ENCODE measurements at regions not wholly inside any gene's neighbourhood (a gene's known extent, or its start where the extent isn't known, plus 50 kb on each side); places are given as distances from the start of the nearest gene placed in this dataset.

- TF ChIP-seq MIXL1 (CRISPR knock-in tag; IDR thresholded peaks at IDR 0.05) (no peak), HOXA7 (CRISPR knock-in tag; IDR thresholded peaks at IDR 0.05) (no peak)
- TF ChIP-seq, protein P1, sequence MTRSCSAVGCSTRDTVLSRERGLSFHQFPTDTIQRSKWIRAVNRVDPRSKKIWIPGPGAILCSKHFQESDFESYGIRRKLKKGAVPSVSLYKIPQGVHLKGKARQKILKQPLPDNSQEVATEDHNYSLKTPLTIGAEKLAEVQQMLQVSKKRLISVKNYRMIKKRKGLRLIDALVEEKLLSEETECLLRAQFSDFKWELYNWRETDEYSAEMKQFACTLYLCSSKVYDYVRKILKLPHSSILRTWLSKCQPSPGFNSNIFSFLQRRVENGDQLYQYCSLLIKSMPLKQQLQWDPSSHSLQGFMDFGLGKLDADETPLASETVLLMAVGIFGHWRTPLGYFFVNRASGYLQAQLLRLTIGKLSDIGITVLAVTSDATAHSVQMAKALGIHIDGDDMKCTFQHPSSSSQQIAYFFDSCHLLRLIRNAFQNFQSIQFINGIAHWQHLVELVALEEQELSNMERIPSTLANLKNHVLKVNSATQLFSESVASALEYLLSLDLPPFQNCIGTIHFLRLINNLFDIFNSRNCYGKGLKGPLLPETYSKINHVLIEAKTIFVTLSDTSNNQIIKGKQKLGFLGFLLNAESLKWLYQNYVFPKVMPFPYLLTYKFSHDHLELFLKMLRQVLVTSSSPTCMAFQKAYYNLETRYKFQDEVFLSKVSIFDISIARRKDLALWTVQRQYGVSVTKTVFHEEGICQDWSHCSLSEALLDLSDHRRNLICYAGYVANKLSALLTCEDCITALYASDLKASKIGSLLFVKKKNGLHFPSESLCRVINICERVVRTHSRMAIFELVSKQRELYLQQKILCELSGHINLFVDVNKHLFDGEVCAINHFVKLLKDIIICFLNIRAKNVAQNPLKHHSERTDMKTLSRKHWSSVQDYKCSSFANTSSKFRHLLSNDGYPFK (CRISPR knock-in tag; IDR thresholded peaks at IDR 0.05; ENCODE audit: borderline replicate concordance) = no peak
Observed at GRCh38 chr6:11412616-11413015, 124.9 kb upstream of the TMEM170B start (continued).

- Histone ChIP-seq H3K4me3 (replicated peaks in 1 of 3; ENCODE audit: insufficient read depth in 1 of 3, low read depth in 2 of 3, low read length in 3 of 3) (no peak overlapping the region), H3K36me3 (replicated peaks in 1 of 2; ENCODE audit: control insufficient read depth in 1 of 2, insufficient read depth in 2 of 2, low read length in 2 of 2) (no peaks in the 10 kb centered on the region), H3K27ac (ENCODE audit: extremely low read length, insufficient read depth, low read length) (no peak overlapping the region), H3K27me3 (ENCODE audit: control insufficient read depth in 1 of 2, insufficient read depth in 2 of 2, low read length in 2 of 2) (no peaks in the 10 kb centered on the region), H3K4me2 (ENCODE audit: low read depth, low read length) (no peak overlapping the region), H3K9ac (ENCODE audit: insufficient read depth, low read depth, low read length) (no peak overlapping the region), H3K4me1 (ENCODE audit: insufficient read depth, low read length) (peaks cover 35% of the 10 kb centered on the region), H3K9me3 (ENCODE audit: low read length) (no peaks in the 10 kb centered on the region), H3K79me2 (ENCODE audit: insufficient read depth, low read length) (no peaks in the 10 kb centered on the region), H2AFZ (ENCODE audit: low read length) (no peak overlapping the region), H4K20me1 (ENCODE audit: insufficient read depth, low read length) (no peaks in the 10 kb centered on the region)
- DNase-seq (ENCODE audit: low spot score) (no peak), ATAC-seq (no peak), FAIRE-seq (no peak)
- in situ Hi-C loops (cut with HindIII; ENCODE audit: extremely low pct_ligation_motif_present, low pct_unique_long_range_greater_than_20kb) (no loop called here), intact Hi-C loops (cut with micrococcal nuclease; ENCODE audit: unreplicated experiment) (no loop called here)
- POLR2A ChIA-PET = interaction anchor here (1.3 kb wide), 1 partner anchor 13 kb away, joined by 4 read pairs; no protein-coding TSS in a partner anchor
- CTCF ChIA-PET (ENCODE audit: low intra/inter-chr PET ratio, low total read pairs) = no interaction called here
- WGBS (ENCODE audit: low lambda C conversion rate) = 78% methylated on average over 2 of the region's 2 CpGs
- no TSS peak for BruUV-seq (replicated peaks)
- TF ChIP-seq SNRNP70 (IDR thresholded peaks at IDR 0.05; ENCODE audit: low read depth, low read length) = no peak
- no peak for TF ChIP-seq GRHL1 (CRISPR knock-in tag; conservative IDR thresholded peaks at IDR 0.05)
- TF ChIP-seq ZNF484 (CRISPR knock-in tag; IDR thresholded peaks at IDR 0.05; ENCODE audit: borderline replicate concordance, low read depth) = no peak
- no peak for TF ChIP-seq HNF4A (CRISPR knock-in tag; IDR thresholded peaks at IDR 0.05)
- no peak for TF ChIP-seq SP1 (IDR thresholded peaks at IDR 0.05)
- no peak for TF ChIP-seq SP1 (CRISPR knock-in tag; IDR thresholded peaks at IDR 0.05)
- no peak for TF ChIP-seq CREM (IDR thresholded peaks at IDR 0.05)
- TF ChIP-seq CREM (CRISPR knock-in tag; IDR thresholded peaks at IDR 0.05) = no peak
- TF ChIP-seq ZBTB14 (CRISPR knock-in tag; IDR thresholded peaks at IDR 0.05) = no peak
- TF ChIP-seq HINFP (CRISPR knock-in tag; IDR thresholded peaks at IDR 0.05; ENCODE audit: low read depth) = no peak
- no peak for TF ChIP-seq ZC3H4 (CRISPR knock-in tag; IDR thresholded peaks at IDR 0.05; ENCODE audit: borderline replicate concordance)
- TF ChIP-seq ARNT (IDR thresholded peaks at IDR 0.05) = no peak
- TF ChIP-seq ZNF143 (CRISPR knock-in tag; IDR thresholded peaks at IDR 0.05) = no peak
- TF ChIP-seq FOXA1 (IDR thresholded peaks at IDR 0.05) = no peak
- no peak for TF ChIP-seq FOXA1 (CRISPR knock-in tag; IDR thresholded peaks at IDR 0.05)
Observed at GRCh38 chr6:11412011-11412424, 125.5 kb upstream of the TMEM170B start.

Measured in HepG2 (cell line).